AG04450 (cell line): ENCODE measurements at regions not wholly inside any gene's neighbourhood (a gene's known extent, or its start where the extent isn't known, plus 50 kb on each side); places are given as distances from the start of the nearest gene placed in this dataset.
A peak's percentile ranks its signal among the peaks of the same experiment; 100 is the strongest.

Experiments
- CTCF ChIA-PET: fragments of 300-600, 350-600 bp; formaldehyde crosslinking; extraction: SDS; loops from one replicate; lab custom pipeline; 2022; ENCODE audit warnings: antibody characterized with exemption, inconsistent platforms; lab: Charles Lee
- POLR2A ChIA-PET: fragments of 350-600 bp; formaldehyde crosslinking; extraction: SDS; loops from one replicate; lab custom pipeline; 2021; ENCODE audit warnings: antibody characterized with exemption, inconsistent platforms; lab: Yijun Ruan, JAX
- DNase-seq: peaks from one replicate; pipeline ENCODE4 v3.0.0-alpha.2; 2011; ENCODE audit warnings: low read depth, low spot score
- H3K27ac ChIP-seq: one replicate; pipeline ENCODE4 v1.5.1; 2012; ENCODE audit warnings: low read depth, low read length, control low read depth
- H3K27me3 ChIP-seq: one replicate; pipeline ENCODE4 v1.6.0; 2012; ENCODE audit warnings: low read length; ENCODE audit not compliant: control insufficient read depth, insufficient read depth
- H3K4me3 ChIP-seq: 2 replicates; pipeline ENCODE4 v1.5.1; 2011; ENCODE audit warnings: mild to moderate bottlenecking, low read depth, low read length, control low read depth
- H3K9me3 ChIP-seq: 2 replicates; pipeline ENCODE4 v1.5.1; 2012; ENCODE audit warnings: low read length; ENCODE audit not compliant: control insufficient read depth, insufficient read depth
- CTCF ChIP-seq: IDR thresholded peaks from 2 replicates; pipeline ENCODE4 v1.5.1; 2011; ENCODE audit warnings: low read depth, low read length, control low read depth, inconsistent platforms

DNA sequence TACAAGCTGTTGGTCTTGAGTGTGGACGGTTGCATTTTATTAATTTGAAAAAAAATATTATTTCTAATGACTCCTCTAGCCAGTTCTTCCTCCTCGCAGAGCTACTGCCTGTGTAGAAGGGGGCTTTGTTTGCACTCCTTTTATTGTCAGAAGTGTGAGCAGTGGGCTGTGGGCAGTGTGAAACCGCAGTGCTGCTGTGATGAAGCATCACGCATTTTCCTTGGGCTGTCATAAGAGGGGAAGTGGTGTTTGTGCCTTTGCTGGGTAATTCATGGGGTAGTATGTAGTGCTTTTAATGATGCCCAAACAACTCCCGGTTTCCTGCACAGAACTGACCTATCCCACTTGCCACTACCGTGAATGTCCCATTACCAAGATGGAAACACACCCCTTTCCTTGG, 357.3 kb downstream of the ZNF536 start:
- Histone ChIP-seq H3K4me3 (no peak overlapping the region), H3K9me3 (no peaks in the 10 kb centered on the region), H3K27me3 (no peaks in the 10 kb centered on the region), H3K27ac (no peak overlapping the region)
- ChIA-PET POLR2A (no interaction called here), CTCF (no interaction called here)
- TF ChIP-seq CTCF = no peak
- DNase-seq = no peak

- Histone ChIP-seq H3K4me3 (no peak overlapping the region), H3K27me3 (no peaks in the 10 kb centered on the region), H3K9me3 (no peaks in the 10 kb centered on the region; the same call in 1 of the 2 replicates), H3K27ac (no peak overlapping the region)
- DNase-seq = no peak
- ChIA-PET CTCF (no interaction called here), POLR2A (no interaction called here)
- TF ChIP-seq CTCF = no peak
These were observed 350.6 kb downstream of the ZNF536 start for GRCh38 chr19:30722761-30723160.

GRCh38 chr19:30722186-30722585, 350.0 kb downstream of the ZNF536 start:
- no peak for DNase-seq
- no peak overlapping the region for H3K4me3 ChIP-seq
- H3K27ac ChIP-seq = no peak overlapping the region
- POLR2A ChIA-PET = no interaction called here
- CTCF ChIA-PET = interaction anchor here (0.9 kb wide), 1 partner anchor 40 kb away, joined by 3 read pairs; no protein-coding TSS in a partner anchor
- TF ChIP-seq CTCF = no peak
- no peaks in the 10 kb centered on the region; the same call in 1 of the 2 replicates for H3K9me3 ChIP-seq
- no peaks in the 10 kb centered on the region for H3K27me3 ChIP-seq

GRCh38 chr19:30719999-30720345, 347.8 kb downstream of the ZNF536 start:
- H3K27me3 ChIP-seq = peaks cover 2% of the 10 kb centered on the region
- no peak for TF ChIP-seq CTCF
- ChIA-PET POLR2A (no interaction called here), CTCF (interaction anchor here (0.7 to 1.4 kb wide), 4 partner anchors 37 to 1935 kb away, joined by 3 to 4 read pairs (median 3); no protein-coding TSS in a partner anchor)
- H3K27ac ChIP-seq = no peak overlapping the region
- no peaks in the 10 kb centered on the region; the same call in 1 of the 2 replicates for H3K9me3 ChIP-seq
- peak overlapping the region; percentile 64 for H3K4me3 ChIP-seq
- DNase-seq = no peak

- H3K27ac ChIP-seq = no peak overlapping the region
- H3K4me3 ChIP-seq = peak overlapping the region; percentile 64
- peaks cover 2% of the 10 kb centered on the region for H3K27me3 ChIP-seq
- DNase-seq = no peak
- POLR2A ChIA-PET = no interaction called here
- TF ChIP-seq CTCF = no peak
- H3K9me3 ChIP-seq = no peaks in the 10 kb centered on the region; the same call in 1 of the 2 replicates
- CTCF ChIA-PET = interaction anchor here (0.7 to 1.4 kb wide), 4 partner anchors 37 to 1936 kb away, joined by 3 to 4 read pairs (median 3); no protein-coding TSS in a partner anchor
These were observed 347.2 kb downstream of the ZNF536 start for GRCh38 chr19:30719189-30719998.
